Osteocyte (in vitro differentiated cells): ENCODE measurements at regions not wholly inside any gene's neighbourhood (a gene's known extent, or its start where the extent isn't known, plus 50 kb on each side); places are given as distances from the start of the nearest gene placed in this dataset.
"Not testable (repeated sequence)": the region's sequence is repeated elsewhere in the genome, so short reads cannot be mapped to it uniquely, and the experiment has no call there.

ENCODE experiments used
- DNase-seq: peaks from one replicate; pipeline ENCODE4 v3.0.0; 2021; ENCODE audit warnings: mixed read lengths; ENCODE audit not compliant: unreplicated experiment; ENCODE audit errors: extremely low spot score
- H3K27ac Mint-ChIP-seq: one replicate; pipeline ENCODE4 v1.8.0; 2021; ENCODE audit warnings: mild to moderate bottlenecking, mixed read lengths; ENCODE audit not compliant: unreplicated experiment
- H3K27me3 Mint-ChIP-seq: one replicate; pipeline ENCODE4 v1.8.0; 2021; ENCODE audit warnings: mixed read lengths; ENCODE audit not compliant: unreplicated experiment
- H3K36me3 Mint-ChIP-seq: one replicate; pipeline ENCODE4 v1.8.0; 2021; ENCODE audit warnings: mixed read lengths; ENCODE audit not compliant: unreplicated experiment
- H3K4me1 Mint-ChIP-seq: one replicate; pipeline ENCODE4 v1.8.0; 2021; ENCODE audit warnings: mixed read lengths; ENCODE audit not compliant: unreplicated experiment
- H3K4me3 Mint-ChIP-seq: one replicate; pipeline ENCODE4 v1.8.0; 2021; ENCODE audit warnings: mild to moderate bottlenecking, moderate library complexity, mixed read lengths; ENCODE audit not compliant: unreplicated experiment
- H3K9me3 Mint-ChIP-seq: one replicate; pipeline ENCODE4 v1.8.0; 2021; ENCODE audit warnings: mixed read lengths; ENCODE audit not compliant: unreplicated experiment
- CTCF ChIP-seq: fragments of 200-600 bp; sonication (generic); IDR thresholded peaks from 2 replicates; pipeline ENCODE4 v1.5.0; 2021; ENCODE audit warnings: antibody characterized with exemption, mild to moderate bottlenecking, moderate library complexity

DNA sequence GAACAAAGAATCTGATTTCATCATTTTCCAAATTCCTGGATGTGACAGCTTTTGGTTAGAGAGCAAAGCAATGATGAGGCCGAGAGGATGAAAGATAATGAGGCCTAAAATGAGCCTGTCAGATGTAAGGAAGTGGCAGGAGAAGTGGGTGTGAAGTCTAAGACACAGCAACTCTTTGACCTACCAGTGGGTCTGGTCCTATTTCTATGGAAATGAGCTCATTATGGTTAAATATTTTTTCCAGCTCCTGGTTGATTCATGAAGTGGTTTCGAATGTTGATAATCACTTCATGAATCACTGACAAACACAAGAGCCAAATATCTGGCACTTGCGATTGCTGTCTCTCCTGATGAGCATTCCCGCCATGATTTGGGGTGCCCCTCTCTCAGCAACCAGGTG, 273.3 kb upstream of the CDH5 start:
- no peak for DNase-seq
- Mint-ChIP-seq H3K36me3 (no peaks in the 10 kb centered on the region), H3K27me3 (peaks cover 2% of the 10 kb centered on the region), H3K4me1 (peaks cover 7% of the 10 kb centered on the region), H3K27ac (no peak overlapping the region), H3K9me3 (no peaks in the 10 kb centered on the region), H3K4me3 (no peak overlapping the region)
- TF ChIP-seq CTCF = no peak

DNA sequence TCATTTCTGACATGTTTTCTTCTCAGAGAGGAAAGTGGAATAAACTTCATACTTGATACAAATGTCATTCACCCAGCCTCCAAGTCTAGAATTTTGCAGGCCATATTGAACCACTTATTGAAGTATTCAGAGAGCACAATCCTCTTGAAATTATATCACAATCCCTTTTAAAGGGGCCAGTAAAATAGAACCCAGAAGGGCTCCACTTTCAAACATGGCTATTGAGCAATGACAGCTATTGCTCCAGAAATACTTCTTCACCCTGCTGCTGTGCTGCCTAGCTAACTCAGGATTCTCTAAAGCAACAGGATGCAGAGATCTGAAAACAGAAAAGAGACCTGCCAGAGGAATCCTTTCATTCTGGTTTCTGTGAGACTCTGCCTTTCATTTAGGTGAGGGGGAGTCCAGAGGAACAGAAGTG, 275.0 kb upstream of the CDH5 start:
- H3K27me3 Mint-ChIP-seq = no peaks in the 10 kb centered on the region
- no peak for TF ChIP-seq CTCF
- H3K36me3 Mint-ChIP-seq = no peaks in the 10 kb centered on the region
- peaks cover 7% of the 10 kb centered on the region for H3K4me1 Mint-ChIP-seq
- DNase-seq = no peak
- H3K27ac Mint-ChIP-seq = no peak overlapping the region
- no peak overlapping the region for H3K4me3 Mint-ChIP-seq
- no peaks in the 10 kb centered on the region for H3K9me3 Mint-ChIP-seq

DNA sequence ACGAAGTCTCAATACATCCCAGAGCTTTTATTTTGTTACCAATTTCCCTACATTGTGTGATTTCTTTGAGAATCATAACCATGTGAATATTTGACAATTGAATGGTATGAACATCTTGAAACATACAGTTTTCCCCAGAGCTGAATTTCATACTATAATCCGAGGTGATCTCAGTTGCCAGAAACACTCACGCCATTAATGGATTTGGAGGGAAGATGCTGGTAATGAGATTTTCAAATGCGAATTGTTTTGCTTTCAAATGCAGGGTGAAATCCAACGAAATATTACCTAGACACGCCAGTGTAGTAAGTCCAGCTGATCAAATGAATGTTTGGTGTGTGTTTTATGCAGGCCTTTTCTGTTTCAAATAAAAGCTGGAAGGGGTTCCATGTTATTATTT, 277.8 kb upstream of the CDH5 start:
- H3K4me3 Mint-ChIP-seq = no peak overlapping the region
- no peak for TF ChIP-seq CTCF
- no peak for DNase-seq
- no peaks in the 10 kb centered on the region for H3K36me3 Mint-ChIP-seq
- H3K27ac Mint-ChIP-seq = no peak overlapping the region
- no peaks in the 10 kb centered on the region for H3K27me3 Mint-ChIP-seq
- no peaks in the 10 kb centered on the region for H3K9me3 Mint-ChIP-seq
- peaks cover 7% of the 10 kb centered on the region for H3K4me1 Mint-ChIP-seq

GRCh38 chr16:66087308-66087707, 279.2 kb upstream of the CDH5 start:
- TF ChIP-seq CTCF = no peak
- Mint-ChIP-seq H3K4me1 (peaks cover 7% of the 10 kb centered on the region), H3K27ac (no peak overlapping the region), H3K4me3 (no peak overlapping the region), H3K9me3 (no peaks in the 10 kb centered on the region), H3K36me3 (no peaks in the 10 kb centered on the region), H3K27me3 (no peaks in the 10 kb centered on the region)
- no peak for DNase-seq

DNA sequence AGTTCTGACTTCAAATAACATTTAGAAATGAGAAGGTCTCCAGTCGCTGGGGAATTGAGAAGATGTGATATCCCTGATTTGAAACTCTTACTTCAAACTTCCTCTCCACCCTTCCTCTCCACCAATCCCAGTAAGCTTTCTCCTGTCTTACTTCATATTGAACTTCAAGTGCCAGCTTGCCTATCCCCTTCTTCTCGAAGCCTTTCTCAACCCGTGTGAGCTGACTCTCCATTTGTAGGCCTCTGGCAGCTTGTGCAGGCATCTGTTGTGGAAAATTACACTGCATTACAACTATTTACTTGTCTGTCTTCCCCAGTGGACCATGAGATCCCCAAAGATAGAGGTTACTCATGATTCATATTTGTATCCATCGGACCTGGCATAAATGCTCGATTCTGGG, 280.8 kb upstream of the CDH5 start:
- Mint-ChIP-seq H3K4me3 (no peak overlapping the region), H3K36me3 (no peaks in the 10 kb centered on the region), H3K27me3 (no peaks in the 10 kb centered on the region), H3K4me1 (no peaks in the 10 kb centered on the region), H3K9me3 (no peaks in the 10 kb centered on the region), H3K27ac (no peak overlapping the region)
- TF ChIP-seq CTCF = no peak
- no peak for DNase-seq

GRCh38 chr16:66084731-66085130, 281.8 kb upstream of the CDH5 start:
- not testable (repeated sequence) for H3K27me3 Mint-ChIP-seq, H3K9me3 Mint-ChIP-seq, H3K27ac Mint-ChIP-seq, H3K36me3 Mint-ChIP-seq, DNase-seq, H3K4me3 Mint-ChIP-seq, H3K4me1 Mint-ChIP-seq
